ENCODE measurements at regions not wholly inside any gene's neighbourhood (a gene's known extent, or its start where the extent isn't known, plus 50 kb on each side); places are given as distances from the start of the nearest gene placed in this dataset.
"Not testable (repeated sequence)": the region's sequence is repeated elsewhere in the genome, so short reads cannot be mapped to it uniquely, and the experiment has no call there.

GRCh38 chr22:12036802-12037201, 3491.2 kb upstream of the OR11H1 start:
- peak; percentile 31 for DNase-seq
- 45 to 68% (median 52%) methylated on average over 5 of the region's 5 CpGs for WGBS, 5 donors
- intact Hi-C loops (cut with DNase I; ENCODE audit: low total_unique reads); H3K4me1 ChIP-seq; H3K27ac ChIP-seq; H3K36me3 ChIP-seq; H3K27me3 ChIP-seq (replicated peaks in 1 of 7); H3K4me3 ChIP-seq: not testable (repeated sequence)
- H3K9me3 ChIP-seq: peaks cover 0 to 76% (median 32%) of the 10 kb centered on the region in 8 donors
